Mucosa of rectum (tissue), 2 donors: ENCODE measurements at regions not wholly inside any gene's neighbourhood (a gene's known extent, or its start where the extent isn't known, plus 50 kb on each side); places are given as distances from the start of the nearest gene placed in this dataset.

Source experiments
- H3K27ac ChIP-seq, 2 donors: one replicate each; pipeline ENCODE4 v1.7.0; 2013; ENCODE audit warnings: inconsistent platforms in 2 of 2, low read depth in 2 of 2, low read length in 2 of 2
- H3K27me3 ChIP-seq, 2 donors: one replicate each; pipeline ENCODE4 v1.7.0; 2013; ENCODE audit warnings: low read length in 2 of 2; ENCODE audit not compliant: control insufficient read depth in 2 of 2, insufficient read depth in 2 of 2
- H3K36me3 ChIP-seq, 2 donors: one replicate each; pipeline ENCODE4 v1.7.0; 2013; ENCODE audit warnings: low read length in 2 of 2; ENCODE audit not compliant: control insufficient read depth in 2 of 2, insufficient read depth in 2 of 2
- H3K4me1 ChIP-seq, 2 donors: one replicate each; pipeline ENCODE4 v1.7.0; 2013; ENCODE audit warnings: low read length in 2 of 2, mild to moderate bottlenecking in 1 of 2; ENCODE audit not compliant: control insufficient read depth in 2 of 2, insufficient read depth in 2 of 2
- H3K4me3 ChIP-seq, 2 donors: one replicate each; pipeline ENCODE4 v1.7.0; 2013; ENCODE audit warnings: low read length in 2 of 2
- H3K9ac ChIP-seq, 2 donors: one replicate each; pipeline ENCODE4 v1.7.0; 2013; ENCODE audit warnings: low read length in 2 of 2, low read depth in 1 of 2, mild to moderate bottlenecking in 1 of 2
- H3K9me3 ChIP-seq, 2 donors: one replicate each; pipeline ENCODE4 v1.7.0; 2013; ENCODE audit warnings: low read length in 2 of 2; ENCODE audit not compliant: control insufficient read depth in 2 of 2
- donor health status: healthy.
- donor health status: Normal muscosa, but diverticular disease.

- no peaks in the 10 kb centered on the region for H3K9me3 ChIP-seq
- no peak overlapping the region for H3K4me3 ChIP-seq
- H3K36me3 ChIP-seq: no peaks in the 10 kb centered on the region
- H3K4me1 ChIP-seq: no peaks in the 10 kb centered on the region
- no peak overlapping the region for H3K27ac ChIP-seq
- no peaks in the 10 kb centered on the region for H3K27me3 ChIP-seq
- no peak overlapping the region for H3K9ac ChIP-seq
Observed at GRCh38 chr11:10396771-10397170, 58.3 kb upstream of the AMPD3 start.

- Histone ChIP-seq H3K4me3 (no peak overlapping the region), H3K4me1 (no peaks in the 10 kb centered on the region), H3K27me3 (no peaks in the 10 kb centered on the region), H3K27ac (no peak overlapping the region), H3K36me3 (no peaks in the 10 kb centered on the region), H3K9me3 (no peaks in the 10 kb centered on the region), H3K9ac (no peak overlapping the region)
Observed at GRCh38 chr11:10397226-10397987, 57.7 kb upstream of the AMPD3 start.

GRCh38 chr11:10398525-10398924 is 56.5 kb upstream of the AMPD3 start:
- Histone ChIP-seq H3K4me3 (no peak overlapping the region), H3K27ac (no peak overlapping the region), H3K9ac (no peak overlapping the region), H3K27me3 (no peaks in the 10 kb centered on the region), H3K36me3 (no peaks in the 10 kb centered on the region), H3K9me3 (no peaks in the 10 kb centered on the region), H3K4me1 (no peaks in the 10 kb centered on the region)

GRCh38 chr11:10400856-10401255 is 54.2 kb upstream of the AMPD3 start:
- Histone ChIP-seq H3K9ac (no peak overlapping the region), H3K27me3 (no peaks in the 10 kb centered on the region), H3K4me3 (no peak overlapping the region), H3K9me3 (no peaks in the 10 kb centered on the region), H3K36me3 (no peaks in the 10 kb centered on the region), H3K27ac (no peak overlapping the region), H3K4me1 (no peaks in the 10 kb centered on the region)

- H3K27ac ChIP-seq: no peak overlapping the region
- no peak overlapping the region for H3K4me3 ChIP-seq
- no peak overlapping the region for H3K9ac ChIP-seq
- H3K36me3 ChIP-seq: no peaks in the 10 kb centered on the region
- H3K4me1 ChIP-seq: no peaks in the 10 kb centered on the region
- no peaks in the 10 kb centered on the region for H3K27me3 ChIP-seq
- H3K9me3 ChIP-seq: no peaks in the 10 kb centered on the region
Observed at GRCh38 chr11:10401256-10401655, 53.8 kb upstream of the AMPD3 start.

GRCh38 chr11:10401696-10402392 is 53.2 kb upstream of the AMPD3 start:
- Histone ChIP-seq H3K36me3 (no peaks in the 10 kb centered on the region), H3K4me3 (no peak overlapping the region), H3K9ac (no peak overlapping the region), H3K27me3 (no peaks in the 10 kb centered on the region), H3K27ac (no peak overlapping the region), H3K4me1 (no peaks in the 10 kb centered on the region), H3K9me3 (no peaks in the 10 kb centered on the region)
